ENCODE measurements at regions not wholly inside any gene's neighbourhood (a gene's known extent, or its start where the extent isn't known, plus 50 kb on each side); places are given as distances from the start of the nearest gene placed in this dataset.

DNA sequence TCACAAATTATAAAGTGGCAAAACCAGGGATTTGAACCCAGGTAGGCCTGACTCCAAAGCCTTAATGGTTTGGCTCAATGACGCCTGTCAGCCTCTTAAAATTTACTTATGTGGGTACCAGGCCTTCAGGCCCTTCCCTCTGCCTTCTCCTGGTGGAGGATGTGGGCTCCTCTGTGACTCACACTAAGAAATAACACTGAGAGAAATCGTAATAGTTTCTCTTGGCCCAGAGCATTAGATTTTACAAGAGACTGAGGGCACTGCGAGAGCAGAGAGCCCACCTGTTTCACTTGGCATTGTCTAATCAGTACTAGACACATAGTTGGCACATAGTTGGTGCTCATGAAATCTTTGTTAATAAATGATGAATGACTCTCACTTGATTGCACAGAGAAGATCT, 505.2 kb downstream of the SHQ1 start:
- H3K4me3 ChIP-seq (ENCODE audit: low read length) = no peak overlapping the region
- H4K20me1 ChIP-seq (ENCODE audit: insufficient read depth, low read length) = no peaks in the 10 kb centered on the region
- TF ChIP-seq, protein P1, sequence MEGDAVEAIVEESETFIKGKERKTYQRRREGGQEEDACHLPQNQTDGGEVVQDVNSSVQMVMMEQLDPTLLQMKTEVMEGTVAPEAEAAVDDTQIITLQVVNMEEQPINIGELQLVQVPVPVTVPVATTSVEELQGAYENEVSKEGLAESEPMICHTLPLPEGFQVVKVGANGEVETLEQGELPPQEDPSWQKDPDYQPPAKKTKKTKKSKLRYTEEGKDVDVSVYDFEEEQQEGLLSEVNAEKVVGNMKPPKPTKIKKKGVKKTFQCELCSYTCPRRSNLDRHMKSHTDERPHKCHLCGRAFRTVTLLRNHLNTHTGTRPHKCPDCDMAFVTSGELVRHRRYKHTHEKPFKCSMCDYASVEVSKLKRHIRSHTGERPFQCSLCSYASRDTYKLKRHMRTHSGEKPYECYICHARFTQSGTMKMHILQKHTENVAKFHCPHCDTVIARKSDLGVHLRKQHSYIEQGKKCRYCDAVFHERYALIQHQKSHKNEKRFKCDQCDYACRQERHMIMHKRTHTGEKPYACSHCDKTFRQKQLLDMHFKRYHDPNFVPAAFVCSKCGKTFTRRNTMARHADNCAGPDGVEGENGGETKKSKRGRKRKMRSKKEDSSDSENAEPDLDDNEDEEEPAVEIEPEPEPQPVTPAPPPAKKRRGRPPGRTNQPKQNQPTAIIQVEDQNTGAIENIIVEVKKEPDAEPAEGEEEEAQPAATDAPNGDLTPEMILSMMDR (IDR thresholded peaks at IDR 0.05; ENCODE audit: low read length) = no peak
- TF ChIP-seq EZH2 (optimal IDR thresholded peaks at IDR 0.05; ENCODE audit: low read depth, low read length) (no peak), EZH2phosphoT487 (IDR thresholded peaks at IDR 0.05; ENCODE audit: low read length) (no peak)
- H3K9me3 ChIP-seq (replicated peaks; ENCODE audit: insufficient read depth, low read length) = no peaks in the 10 kb centered on the region
- no peaks in the 10 kb centered on the region for H3K36me3 ChIP-seq (replicated peaks; ENCODE audit: insufficient read depth, low read length)
- H3F3A ChIP-seq (ENCODE audit: insufficient read depth, low read length) = no peaks in the 10 kb centered on the region
- H3K27me3 ChIP-seq (replicated peaks; ENCODE audit: insufficient read depth, low read length) = no peaks in the 10 kb centered on the region
- no peak for DNase-seq
- no peaks in the 10 kb centered on the region for H3K79me2 ChIP-seq (ENCODE audit: low read length)
- no peaks in the 10 kb centered on the region for H3K9me2 ChIP-seq (replicated peaks; ENCODE audit: insufficient read depth, low read length)
- H3K4me1 ChIP-seq (ENCODE audit: low read length) = no peaks in the 10 kb centered on the region
- no peak overlapping the region for H2AFZ ChIP-seq (ENCODE audit: low read length)
- no peak overlapping the region for H3K4me2 ChIP-seq (ENCODE audit: low read depth, low read length)
- no peak overlapping the region for H3K9ac ChIP-seq (ENCODE audit: low read length)
- no peak overlapping the region for H3K27ac ChIP-seq (ENCODE audit: low read length)

- H3K9ac ChIP-seq (ENCODE audit: low read length) = no peak overlapping the region
These were observed 505.8 kb downstream of the SHQ1 start for GRCh38 chr3:72342450-72342849.

DNA sequence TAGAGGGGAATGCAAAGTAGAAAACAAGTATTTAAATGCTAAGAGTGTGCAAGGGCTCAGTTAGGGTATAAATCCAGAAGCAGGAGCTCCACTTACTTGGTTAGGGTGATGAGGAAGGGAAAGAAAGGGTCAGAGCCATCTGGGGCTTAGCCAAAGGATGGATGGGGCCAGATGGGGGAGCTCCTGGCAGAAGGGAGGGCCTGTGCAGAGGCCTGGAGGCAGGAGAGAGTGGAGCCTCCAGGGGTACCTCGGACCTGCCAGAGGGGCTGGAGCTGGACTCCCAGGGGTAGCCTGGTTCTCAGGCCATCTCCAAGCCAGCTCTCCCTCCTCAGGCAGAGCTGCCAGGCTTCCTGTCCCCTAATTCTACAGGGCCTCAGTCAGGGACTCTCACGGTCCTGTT, 506.3 kb downstream of the SHQ1 start:
- Histone ChIP-seq H3K79me2 (ENCODE audit: low read length) (no peaks in the 10 kb centered on the region), H3K4me2 (ENCODE audit: low read depth, low read length) (no peak overlapping the region), H3K36me3 (replicated peaks; ENCODE audit: insufficient read depth, low read length) (no peaks in the 10 kb centered on the region), H3K9me2 (replicated peaks; ENCODE audit: insufficient read depth, low read length) (no peaks in the 10 kb centered on the region), H3K4me1 (ENCODE audit: low read length) (no peaks in the 10 kb centered on the region), H2AFZ (ENCODE audit: low read length) (no peak overlapping the region), H3K27ac (ENCODE audit: low read length) (no peak overlapping the region), H3K27me3 (replicated peaks; ENCODE audit: insufficient read depth, low read length) (no peaks in the 10 kb centered on the region), H3K9ac (ENCODE audit: low read length) (no peak overlapping the region), H3K9me3 (replicated peaks; ENCODE audit: insufficient read depth, low read length) (no peaks in the 10 kb centered on the region), H4K20me1 (ENCODE audit: insufficient read depth, low read length) (no peaks in the 10 kb centered on the region), H3F3A (ENCODE audit: insufficient read depth, low read length) (no peaks in the 10 kb centered on the region), H3K4me3 (ENCODE audit: low read length) (no peak overlapping the region)
- no peak for DNase-seq
- TF ChIP-seq EZH2phosphoT487 (IDR thresholded peaks at IDR 0.05; ENCODE audit: low read length) (no peak), EZH2 (optimal IDR thresholded peaks at IDR 0.05; ENCODE audit: low read depth, low read length) (no peak)
- TF ChIP-seq, protein P1 (IDR thresholded peaks at IDR 0.05; ENCODE audit: low read length) = no peak

More at GRCh38 chr3:72342450-72342849, 505.8 kb downstream of the SHQ1 start:
- H3K9me3 ChIP-seq (replicated peaks; ENCODE audit: insufficient read depth, low read length) = no peaks in the 10 kb centered on the region
- no peak for DNase-seq
- no peaks in the 10 kb centered on the region for H3K9me2 ChIP-seq (replicated peaks; ENCODE audit: insufficient read depth, low read length)
- no peaks in the 10 kb centered on the region for H3K79me2 ChIP-seq (ENCODE audit: low read length)
- H3K4me2 ChIP-seq (ENCODE audit: low read depth, low read length) = no peak overlapping the region
- no peak for TF ChIP-seq EZH2phosphoT487 (IDR thresholded peaks at IDR 0.05; ENCODE audit: low read length)
- TF ChIP-seq EZH2 (optimal IDR thresholded peaks at IDR 0.05; ENCODE audit: low read depth, low read length) = no peak
- TF ChIP-seq, protein P1 (IDR thresholded peaks at IDR 0.05; ENCODE audit: low read length) = no peak
- H3K27ac ChIP-seq (ENCODE audit: low read length) = no peak overlapping the region
- H3K4me1 ChIP-seq (ENCODE audit: low read length) = no peaks in the 10 kb centered on the region
- H3K36me3 ChIP-seq (replicated peaks; ENCODE audit: insufficient read depth, low read length) = no peaks in the 10 kb centered on the region
- no peaks in the 10 kb centered on the region for H4K20me1 ChIP-seq (ENCODE audit: insufficient read depth, low read length)
- no peak overlapping the region for H2AFZ ChIP-seq (ENCODE audit: low read length)
- H3K27me3 ChIP-seq (replicated peaks; ENCODE audit: insufficient read depth, low read length) = no peaks in the 10 kb centered on the region
- no peaks in the 10 kb centered on the region for H3F3A ChIP-seq (ENCODE audit: insufficient read depth, low read length)
- H3K4me3 ChIP-seq (ENCODE audit: low read length) = no peak overlapping the region
